Heart right ventricle (tissue), 16 donors: ENCODE measurements at regions not wholly inside any gene's neighbourhood (a gene's known extent, or its start where the extent isn't known, plus 50 kb on each side); places are given as distances from the start of the nearest gene placed in this dataset.
A peak's percentile ranks its signal among the peaks of the same experiment; 100 is the strongest.

Source experiments
- ATAC-seq, 8 donors: fragments of 200-7000 bp; cut with Tn5 transposase; one replicate each; pipeline ENCODE4 v1.9.1; 2020; ENCODE audit warnings: mild to moderate bottlenecking in 8 of 8, moderate library complexity in 8 of 8, moderate number of reproducible peaks in 1 of 8
- DNase-seq, 2 donors: peaks; one replicate each; pipeline ENCODE4 v3.0.0-alpha.2; 2020
- H3K27ac ChIP-seq, 10 donors: fragments of 200-600 bp; sonication (generic) in 2 of 10; one replicate each; pipeline versions ENCODE4 v1.5.0 to v1.8.0; 2020 to 2022; ENCODE audit warnings: mild to moderate bottlenecking in 3 of 10
- H3K27me3 ChIP-seq, 7 donors: fragments of 200-600 bp; one replicate each; pipeline ENCODE4 v1.8.0; 2021 to 2022; ENCODE audit warnings: mild to moderate bottlenecking in 2 of 7
- H3K36me3 ChIP-seq, 9 donors: fragments of 200-600 bp; sonication (generic) in 1 of 9; one replicate each; pipeline versions ENCODE4 v1.5.0 to v1.8.0; 2020 to 2022; ENCODE audit warnings: mild to moderate bottlenecking in 2 of 9
- H3K4me1 ChIP-seq, 9 donors: fragments of 200-600 bp; sonication (generic) in 1 of 9; one replicate each; pipeline versions ENCODE4 v1.5.0 to v1.8.0; 2020 to 2022; ENCODE audit warnings: mild to moderate bottlenecking in 4 of 9
- H3K4me3 ChIP-seq, 10 donors: fragments of 200-600 bp; sonication (generic) in 2 of 10; one replicate each; pipeline versions ENCODE4 v1.5.0 to v1.8.0; 2020 to 2022; ENCODE audit warnings: mild to moderate bottlenecking in 7 of 10, moderate library complexity in 2 of 10
- H3K9me3 ChIP-seq, 11 donors: fragments of 200-600 bp in 10 of 11; sonication (generic) in 2 of 11; one replicate each; pipeline versions ENCODE4 v1.5.0 to v1.8.0; 2013 to 2022; ENCODE audit warnings: mild to moderate bottlenecking in 2 of 11, control low read depth in 1 of 11, moderate library complexity in 1 of 11
- WGBS, 2 donors: extraction: QIAGEN DNeasy Blood & Tissue Kit; methylation state at CpG; one replicate each; pipeline ENCODE4 v1.1.7; 2013; ENCODE audit warnings: inconsistent platforms in 1 of 2; 5-methylcytosine and 5-hydroxymethylcytosine counted together
- intact Hi-C, 10 donors: fragments of 100-400 bp; cut with DNase I; formaldehyde crosslinking; loops; one replicate each; pipeline versions ENCODE4 v1.11.1 to v1.14.2; 2022
- TF ChIP-seq, protein P1 (sequence below), 9 donors: fragments of 200-600 bp; sonication (generic) in 2 of 9; IDR thresholded peaks; one replicate each; pipeline versions ENCODE4 v1.5.0 to v1.8.0; 2021 to 2022; ENCODE audit warnings: antibody characterized with exemption in 9 of 9, mild to moderate bottlenecking in 5 of 9, moderate library complexity in 1 of 9
- donor health status: Arrhythmogenic right ventricular cardiomyopathy.
- donor health status: ischemic (EF 13 %, LVEDD 7.1; RV severe dilation, severe dysfunction).
- donor health status: healthy with polysubstance abuse.
- donor health status: DM: no; HTN: yes; CAD: no.
- donor health status: DM: no; HTN: no; CAD: no.
- donor health status: ischemic (EF 25% LVEDD 6.9; RV normal size, moderate dysfunction).
- donor health status: ischemic (EF 25% LVEDD 5.7; RV mildly dilated, moderate dysfunction).
- donor health status: healthy.
- donor health status: DM: yes; HTN: yes; CAD: no.
- donor health status: Ischemic cardiomyopathy.
- donor health status: ischemic (EF 35%, LVEDD 5.7; RV mildly dilated, moderate dysfunction).
- donor health status: nonischemic (EF 11% LVEDD 7.7; RV severe dilation, severe dysfunction).
- donor health status: DM: yes; HTN: yes; CAD: no.
- donor health status: PGD.
- donor health status: ischemic (EF 29% LVEDD 5.4; RV normal size, mild dysfunction).
- donor health status: nonischemic (EF 23%, LVEDD 6.1; RV moderate dilation, normal function).

DNA sequence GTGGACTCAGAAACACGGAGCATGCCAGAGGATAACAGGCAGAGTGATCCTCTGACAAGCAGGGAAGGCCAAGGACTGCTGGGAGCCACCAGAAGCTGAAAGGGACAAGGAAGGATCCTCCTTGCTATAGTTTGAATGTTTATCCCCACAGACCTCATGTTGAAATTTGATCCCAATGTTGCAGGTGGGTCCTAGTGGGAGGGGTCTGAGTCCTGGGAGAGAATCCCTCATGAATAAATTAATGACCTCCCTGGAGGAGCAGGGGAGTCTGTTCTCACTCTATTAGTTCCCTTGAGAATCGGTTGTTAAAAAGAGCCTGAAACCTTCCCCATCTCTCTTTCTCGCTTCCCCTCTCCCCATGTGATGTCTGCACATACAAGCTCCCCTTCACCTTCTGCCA, 124.4 kb downstream of the FBXO15 start:
- 36 to 50% methylated on average over 3 of the region's 3 CpGs for WGBS, 2 donors
- no peak for DNase-seq
- H3K4me3 ChIP-seq = no peak overlapping the region

DNA sequence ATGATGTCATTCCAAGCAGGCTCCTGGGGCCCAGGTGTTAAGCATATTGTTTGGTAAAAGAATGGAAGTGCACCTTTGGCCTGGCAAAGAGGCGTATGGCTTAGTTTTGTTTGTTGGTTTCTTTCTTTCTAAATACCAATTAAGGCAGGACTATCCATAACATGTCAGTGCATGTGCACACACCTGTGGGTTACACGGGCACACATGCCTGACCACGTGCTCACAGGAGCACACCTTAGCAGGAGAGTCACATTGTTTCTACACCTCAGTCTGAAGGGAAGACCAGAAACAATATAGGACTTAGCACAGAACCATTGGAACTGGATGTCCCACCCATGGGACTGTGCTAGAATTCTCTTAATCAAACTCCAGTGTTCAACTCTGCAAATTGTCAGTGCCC, 127.8 kb downstream of the FBXO15 start:
- no peak overlapping the region for H3K27ac ChIP-seq
- 77 to 90% methylated on average over 3 of the region's 3 CpGs for WGBS, 2 donors
- H3K36me3 ChIP-seq = no peaks in the 10 kb centered on the region
- H3K4me3 ChIP-seq = no peak overlapping the region
- no peaks in the 10 kb centered on the region for H3K4me1 ChIP-seq
- ATAC-seq = no peak
- no peak for DNase-seq
- intact Hi-C loops = loop anchor here in 1 of 10 donors (10.0 kb wide), 1 partner anchor 65 kb away; no protein-coding TSS in a partner anchor
- H3K9me3 ChIP-seq = no peaks in the 10 kb centered on the region
- H3K27me3 ChIP-seq = peaks cover 0 to 2% (median 0%) of the 10 kb centered on the region in 7 donors
- TF ChIP-seq, protein P1, sequence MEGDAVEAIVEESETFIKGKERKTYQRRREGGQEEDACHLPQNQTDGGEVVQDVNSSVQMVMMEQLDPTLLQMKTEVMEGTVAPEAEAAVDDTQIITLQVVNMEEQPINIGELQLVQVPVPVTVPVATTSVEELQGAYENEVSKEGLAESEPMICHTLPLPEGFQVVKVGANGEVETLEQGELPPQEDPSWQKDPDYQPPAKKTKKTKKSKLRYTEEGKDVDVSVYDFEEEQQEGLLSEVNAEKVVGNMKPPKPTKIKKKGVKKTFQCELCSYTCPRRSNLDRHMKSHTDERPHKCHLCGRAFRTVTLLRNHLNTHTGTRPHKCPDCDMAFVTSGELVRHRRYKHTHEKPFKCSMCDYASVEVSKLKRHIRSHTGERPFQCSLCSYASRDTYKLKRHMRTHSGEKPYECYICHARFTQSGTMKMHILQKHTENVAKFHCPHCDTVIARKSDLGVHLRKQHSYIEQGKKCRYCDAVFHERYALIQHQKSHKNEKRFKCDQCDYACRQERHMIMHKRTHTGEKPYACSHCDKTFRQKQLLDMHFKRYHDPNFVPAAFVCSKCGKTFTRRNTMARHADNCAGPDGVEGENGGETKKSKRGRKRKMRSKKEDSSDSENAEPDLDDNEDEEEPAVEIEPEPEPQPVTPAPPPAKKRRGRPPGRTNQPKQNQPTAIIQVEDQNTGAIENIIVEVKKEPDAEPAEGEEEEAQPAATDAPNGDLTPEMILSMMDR (IDR thresholded peaks at IDR 0.05) = no peak

More for the DNA sequence above, 124.4 kb downstream of the FBXO15 start:
- Histone ChIP-seq H3K4me1 (no peaks in the 10 kb centered on the region), H3K9me3 (no peaks in the 10 kb centered on the region), H3K36me3 (no peaks in the 10 kb centered on the region), H3K27ac (no peak overlapping the region), H3K27me3 (peaks cover 0 to 9% (median 2%) of the 10 kb centered on the region in 7 donors)
- ATAC-seq = no peak
- TF ChIP-seq, protein P1 (IDR thresholded peaks at IDR 0.05) = no peak
- intact Hi-C loops = no loop called here

DNA sequence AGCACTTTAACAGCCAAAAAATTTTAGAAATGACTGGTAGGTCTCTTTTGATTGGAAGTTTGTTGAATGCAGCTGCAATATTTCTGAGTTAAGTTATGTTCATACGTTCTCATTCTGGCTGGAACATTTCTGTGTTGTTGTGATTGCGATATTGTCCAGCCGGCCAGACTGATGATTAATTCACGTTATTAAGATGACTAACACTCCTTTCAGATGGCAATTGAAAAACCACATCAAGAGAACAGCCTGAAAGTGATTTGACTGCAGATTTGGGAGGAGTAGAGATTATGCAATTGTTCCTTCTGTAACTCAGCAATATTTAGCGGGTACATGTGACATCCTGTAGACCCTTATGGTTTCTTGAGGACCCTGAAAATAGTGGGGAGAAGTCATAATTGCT, 133.7 kb downstream of the FBXO15 start:
- WGBS, 2 donors = 55 to 63% methylated on average over 5 of the region's 5 CpGs
- DNase-seq (no peak), ATAC-seq (peak in 1 of 8 donors; percentile 70)
- TF ChIP-seq, protein P1 (IDR thresholded peaks at IDR 0.05) = no peak
- Histone ChIP-seq H3K4me3 (no peak overlapping the region), H3K4me1 (peaks cover 0 to 14% (median 0%) of the 10 kb centered on the region in 9 donors), H3K27ac (no peak overlapping the region), H3K36me3 (no peaks in the 10 kb centered on the region), H3K27me3 (no peaks in the 10 kb centered on the region), H3K9me3 (peaks cover 0 to 5% (median 0%) of the 10 kb centered on the region in 11 donors)
- intact Hi-C loops = loop anchor here in 1 of 10 donors (10.0 kb wide), 1 partner anchor 59 kb away; no protein-coding TSS in a partner anchor

DNA sequence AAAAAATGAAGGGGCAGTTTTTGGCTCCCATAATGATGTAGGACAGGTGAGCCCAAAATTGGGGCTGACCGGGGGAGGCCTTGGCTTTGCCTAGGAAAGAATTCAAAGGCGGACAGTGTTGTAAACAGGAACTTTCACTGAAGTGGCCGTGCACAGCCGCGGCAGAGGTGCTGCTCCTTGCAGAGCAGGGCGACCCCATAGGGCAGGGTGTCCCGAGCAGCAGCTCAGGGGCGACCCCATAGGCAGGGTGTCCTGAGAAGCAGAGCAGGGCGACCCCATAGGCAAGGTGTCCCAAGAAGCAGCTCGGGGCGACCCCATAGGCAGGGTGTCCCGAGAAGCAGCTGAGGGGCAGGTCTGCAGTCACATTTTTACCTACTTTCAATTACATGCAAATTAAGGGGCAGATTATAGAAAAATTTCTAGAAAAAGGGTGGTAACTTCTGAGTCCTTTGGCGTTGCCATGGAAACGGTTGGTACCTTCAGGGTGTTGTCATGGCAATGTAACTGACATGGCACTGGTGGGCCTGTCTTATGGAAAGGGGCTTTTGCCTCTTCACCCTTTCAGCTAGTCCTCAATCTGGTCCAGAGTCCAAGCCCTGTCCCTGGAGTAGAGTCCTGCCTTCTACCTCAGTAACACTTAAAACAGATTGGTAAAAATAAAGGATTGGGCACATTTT, 134.5 kb downstream of the FBXO15 start:
- H3K4me1 ChIP-seq = peaks cover 0 to 14% (median 0%) of the 10 kb centered on the region in 9 donors
- DNase-seq (no peak), ATAC-seq (no peak)
- 80 to 84% methylated on average over 14 of the region's 14 CpGs for WGBS, 2 donors
- intact Hi-C loops = loop anchor here in 1 of 10 donors (10.0 kb wide), 1 partner anchor 58 kb away; no protein-coding TSS in a partner anchor
- peak overlapping the region in 1 of 10 donors; percentile 16 for H3K27ac ChIP-seq
- TF ChIP-seq, protein P1 (IDR thresholded peaks at IDR 0.05) = no peak
- H3K36me3 ChIP-seq = no peaks in the 10 kb centered on the region
- peaks cover 0 to 5% (median 0%) of the 10 kb centered on the region in 11 donors for H3K9me3 ChIP-seq
- no peaks in the 10 kb centered on the region for H3K27me3 ChIP-seq
- no peak overlapping the region for H3K4me3 ChIP-seq
